Right lobe of liver (tissue), 4 donors: ENCODE measurements at regions not wholly inside any gene's neighbourhood (a gene's known extent, or its start where the extent isn't known, plus 50 kb on each side); places are given as distances from the start of the nearest gene placed in this dataset.

Experiments
- POLR2A ChIP-seq: fragments of 450-650 bp; IDR thresholded peaks from one replicate; pipeline ENCODE4 v1.6.1; 2017; ENCODE audit warnings: antibody characterized with exemption, mild to moderate bottlenecking
- TF ChIP-seq, protein P1 (sequence below), 4 donors: fragments of 200-600 bp in 3 of 4; fragments of 450-650 bp in 1 of 4; IDR thresholded peaks; one replicate each; pipeline versions ENCODE4 v1.5.1 to v1.8.0; 2016 to 2022; ENCODE audit warnings: antibody characterized with exemption in 4 of 4, mild to moderate bottlenecking in 2 of 4
- donor health status: DM: no; HTN: no; CAD: no.
- donor health status: DM: no; HTN: no; CAD: no.
- donor health status: DM: no; HTN: yes; CAD: no.

DNA sequence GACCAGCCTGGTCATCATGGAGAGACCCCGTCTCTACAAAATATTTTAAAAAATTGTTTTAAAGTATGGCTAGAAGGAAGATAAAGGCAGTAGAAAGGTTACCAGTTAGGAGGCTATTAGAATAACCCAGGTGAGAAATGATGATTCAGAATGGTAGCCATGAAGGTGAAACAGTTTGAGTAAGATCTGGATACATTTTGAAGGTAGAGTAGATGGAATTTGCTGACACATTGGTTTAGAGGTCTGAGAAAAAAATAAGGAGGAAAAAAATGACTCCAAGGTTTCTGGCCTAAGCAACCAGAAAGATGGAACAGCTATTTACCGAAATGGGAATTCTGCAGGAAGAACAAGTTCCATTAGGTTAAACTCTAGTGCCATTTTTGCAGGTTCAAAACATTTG, 167.9 kb upstream of the TAB2 start:
- TF ChIP-seq, protein P1, sequence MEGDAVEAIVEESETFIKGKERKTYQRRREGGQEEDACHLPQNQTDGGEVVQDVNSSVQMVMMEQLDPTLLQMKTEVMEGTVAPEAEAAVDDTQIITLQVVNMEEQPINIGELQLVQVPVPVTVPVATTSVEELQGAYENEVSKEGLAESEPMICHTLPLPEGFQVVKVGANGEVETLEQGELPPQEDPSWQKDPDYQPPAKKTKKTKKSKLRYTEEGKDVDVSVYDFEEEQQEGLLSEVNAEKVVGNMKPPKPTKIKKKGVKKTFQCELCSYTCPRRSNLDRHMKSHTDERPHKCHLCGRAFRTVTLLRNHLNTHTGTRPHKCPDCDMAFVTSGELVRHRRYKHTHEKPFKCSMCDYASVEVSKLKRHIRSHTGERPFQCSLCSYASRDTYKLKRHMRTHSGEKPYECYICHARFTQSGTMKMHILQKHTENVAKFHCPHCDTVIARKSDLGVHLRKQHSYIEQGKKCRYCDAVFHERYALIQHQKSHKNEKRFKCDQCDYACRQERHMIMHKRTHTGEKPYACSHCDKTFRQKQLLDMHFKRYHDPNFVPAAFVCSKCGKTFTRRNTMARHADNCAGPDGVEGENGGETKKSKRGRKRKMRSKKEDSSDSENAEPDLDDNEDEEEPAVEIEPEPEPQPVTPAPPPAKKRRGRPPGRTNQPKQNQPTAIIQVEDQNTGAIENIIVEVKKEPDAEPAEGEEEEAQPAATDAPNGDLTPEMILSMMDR (IDR thresholded peaks at IDR 0.05), result no peak
- no peak for TF ChIP-seq POLR2A
